ENCODE measurements at regions not wholly inside any gene's neighbourhood (a gene's known extent, or its start where the extent isn't known, plus 50 kb on each side); places are given as distances from the start of the nearest gene placed in this dataset.

DNA sequence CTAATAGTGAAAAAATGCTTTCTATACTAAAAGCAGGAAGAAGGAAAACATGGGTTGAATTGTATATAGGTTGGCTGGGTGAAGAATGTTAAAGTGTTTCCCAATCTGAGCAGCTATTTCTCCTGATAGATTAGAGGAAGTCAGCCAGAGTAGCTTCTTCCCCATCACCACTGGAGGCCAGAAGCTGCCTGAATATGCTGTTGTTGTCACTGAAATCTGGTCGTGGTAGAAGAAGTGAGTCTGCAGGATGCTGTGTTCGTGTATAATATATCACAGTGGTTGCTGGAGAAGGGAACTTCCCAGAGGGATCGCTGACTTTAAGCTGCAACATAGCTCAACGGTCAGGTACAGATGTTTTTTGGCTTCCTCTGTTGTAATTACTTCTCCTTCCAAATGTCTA lies 247.5 kb upstream of the LRATD1 start:
- no peak overlapping the region for H3K4me3 ChIP-seq (ENCODE audit: low read length)
- no peak for TF ChIP-seq EZH2phosphoT487 (IDR thresholded peaks at IDR 0.05; ENCODE audit: low read length)
- no peak for TF ChIP-seq EZH2 (optimal IDR thresholded peaks at IDR 0.05; ENCODE audit: low read depth, low read length)
- TF ChIP-seq CTCF (IDR thresholded peaks at IDR 0.05; ENCODE audit: low read length), result no peak

DNA sequence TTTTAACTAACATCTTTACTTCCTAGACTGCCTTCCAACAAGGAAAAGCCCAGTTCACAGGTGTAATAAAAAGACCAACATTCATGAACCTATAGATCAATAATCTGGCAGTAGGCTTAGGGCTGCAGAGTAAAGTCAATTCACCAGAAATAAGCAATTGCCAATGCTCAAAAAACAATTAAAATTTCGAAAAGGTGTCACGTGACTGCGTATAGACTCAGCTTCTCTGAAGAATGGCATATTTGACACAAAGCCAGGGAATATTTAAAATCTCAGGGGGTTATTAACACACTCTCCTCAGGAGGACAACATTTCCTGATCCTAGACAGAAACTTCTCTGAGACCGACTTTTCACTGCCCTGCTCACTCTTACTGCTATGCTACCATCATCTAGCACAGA lies 245.2 kb upstream of the LRATD1 start:
- Histone ChIP-seq H3K27me3 (replicated peaks; ENCODE audit: insufficient read depth, low read length) (no peaks in the 10 kb centered on the region), H3F3A (ENCODE audit: insufficient read depth, low read length) (no peaks in the 10 kb centered on the region)

More for the DNA sequence above, 247.5 kb upstream of the LRATD1 start:
- Histone ChIP-seq H3K79me2 (ENCODE audit: low read length) (no peaks in the 10 kb centered on the region), H3K4me2 (ENCODE audit: low read depth, low read length) (no peak overlapping the region), H3F3A (ENCODE audit: insufficient read depth, low read length) (no peaks in the 10 kb centered on the region), H3K27me3 (replicated peaks; ENCODE audit: insufficient read depth, low read length) (no peaks in the 10 kb centered on the region), H3K9ac (ENCODE audit: low read length) (no peak overlapping the region), H3K27ac (ENCODE audit: low read length) (no peak overlapping the region), H2AFZ (ENCODE audit: low read length) (no peak overlapping the region), H4K20me1 (ENCODE audit: insufficient read depth, low read length) (no peaks in the 10 kb centered on the region), H3K4me1 (ENCODE audit: low read length) (no peaks in the 10 kb centered on the region), H3K9me2 (replicated peaks; ENCODE audit: insufficient read depth, low read length) (no peaks in the 10 kb centered on the region), H3K36me3 (replicated peaks; ENCODE audit: insufficient read depth, low read length) (no peaks in the 10 kb centered on the region), H3K9me3 (replicated peaks; ENCODE audit: insufficient read depth, low read length) (0 out of 2 replicates have a peak, but pooled peaks cover 3% of the 10 kb centered on the region)
- no peak for DNase-seq

DNA sequence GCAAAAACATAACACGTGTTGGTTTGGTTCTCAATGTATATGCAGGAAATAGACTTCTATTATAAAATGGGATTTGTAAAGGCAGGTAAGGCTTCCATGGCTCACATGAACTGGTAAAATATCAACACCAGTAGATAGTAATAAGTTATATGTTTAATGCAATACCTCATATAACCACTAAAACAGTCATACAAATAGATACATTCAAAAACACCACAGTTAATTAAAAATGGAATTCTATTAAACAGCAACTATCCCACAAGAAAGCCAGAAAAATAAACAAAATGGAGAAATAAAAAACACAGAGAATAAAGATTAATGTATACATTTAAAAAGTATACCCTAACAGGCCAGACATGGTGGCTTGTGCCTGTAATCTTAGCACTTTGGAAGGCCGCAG lies 243.8 kb upstream of the LRATD1 start:
- no peaks in the 10 kb centered on the region for H3K4me1 ChIP-seq (ENCODE audit: low read length)
- H2AFZ ChIP-seq (ENCODE audit: low read length), result no peak overlapping the region
- H3K9me2 ChIP-seq (replicated peaks; ENCODE audit: insufficient read depth, low read length), result no peaks in the 10 kb centered on the region
- H3K9me3 ChIP-seq (replicated peaks; ENCODE audit: insufficient read depth, low read length), result no peaks in the 10 kb centered on the region
- no peaks in the 10 kb centered on the region for H3K27me3 ChIP-seq (replicated peaks; ENCODE audit: insufficient read depth, low read length)
- no peak overlapping the region for H3K27ac ChIP-seq (ENCODE audit: low read length)
- H3K4me2 ChIP-seq (ENCODE audit: low read depth, low read length), result no peak overlapping the region
- H3K79me2 ChIP-seq (ENCODE audit: low read length), result no peaks in the 10 kb centered on the region
- no peaks in the 10 kb centered on the region for H3F3A ChIP-seq (ENCODE audit: insufficient read depth, low read length)
- H3K36me3 ChIP-seq (replicated peaks; ENCODE audit: insufficient read depth, low read length), result no peaks in the 10 kb centered on the region
- H3K9ac ChIP-seq (ENCODE audit: low read length), result no peak overlapping the region
- no peak for DNase-seq
- no peak overlapping the region for H3K4me3 ChIP-seq (ENCODE audit: low read length)
- no peaks in the 10 kb centered on the region for H4K20me1 ChIP-seq (ENCODE audit: insufficient read depth, low read length)
- TF ChIP-seq EZH2 (optimal IDR thresholded peaks at IDR 0.05; ENCODE audit: low read depth, low read length), result no peak
- no peak for TF ChIP-seq CTCF (IDR thresholded peaks at IDR 0.05; ENCODE audit: low read length)
- no peak for TF ChIP-seq EZH2phosphoT487 (IDR thresholded peaks at IDR 0.05; ENCODE audit: low read length)

More for the DNA sequence above, 245.2 kb upstream of the LRATD1 start:
- TF ChIP-seq EZH2 (optimal IDR thresholded peaks at IDR 0.05; ENCODE audit: low read depth, low read length) (no peak), CTCF (IDR thresholded peaks at IDR 0.05; ENCODE audit: low read length) (no peak)
- Histone ChIP-seq H4K20me1 (ENCODE audit: insufficient read depth, low read length) (no peaks in the 10 kb centered on the region), H2AFZ (ENCODE audit: low read length) (no peak overlapping the region), H3K4me2 (ENCODE audit: low read depth, low read length) (no peak overlapping the region), H3K79me2 (ENCODE audit: low read length) (no peaks in the 10 kb centered on the region), H3K9me3 (replicated peaks; ENCODE audit: insufficient read depth, low read length) (0 out of 2 replicates have a peak, but pooled peaks cover 3% of the 10 kb centered on the region), H3K9ac (ENCODE audit: low read length) (no peak overlapping the region), H3K9me2 (replicated peaks; ENCODE audit: insufficient read depth, low read length) (no peaks in the 10 kb centered on the region), H3K36me3 (replicated peaks; ENCODE audit: insufficient read depth, low read length) (no peaks in the 10 kb centered on the region), H3K4me1 (ENCODE audit: low read length) (no peaks in the 10 kb centered on the region), H3K4me3 (ENCODE audit: low read length) (no peak overlapping the region), H3K27ac (ENCODE audit: low read length) (no peak overlapping the region)
- DNase-seq, result no peak
